GM21360 (cell line): ENCODE measurements at regions not wholly inside any gene's neighbourhood (a gene's known extent, or its start where the extent isn't known, plus 50 kb on each side); places are given as distances from the start of the nearest gene placed in this dataset.
A peak's percentile ranks its signal among the peaks of the same experiment; 100 is the strongest.

Experiments used
- ATAC-seq: cut with Tn5 transposase; IDR thresholded peaks from one replicate; pipeline ENCODE4 v1.9.1; 2021; ENCODE audit warnings: mild to moderate bottlenecking, moderate library complexity; ENCODE audit not compliant: unreplicated experiment

DNA sequence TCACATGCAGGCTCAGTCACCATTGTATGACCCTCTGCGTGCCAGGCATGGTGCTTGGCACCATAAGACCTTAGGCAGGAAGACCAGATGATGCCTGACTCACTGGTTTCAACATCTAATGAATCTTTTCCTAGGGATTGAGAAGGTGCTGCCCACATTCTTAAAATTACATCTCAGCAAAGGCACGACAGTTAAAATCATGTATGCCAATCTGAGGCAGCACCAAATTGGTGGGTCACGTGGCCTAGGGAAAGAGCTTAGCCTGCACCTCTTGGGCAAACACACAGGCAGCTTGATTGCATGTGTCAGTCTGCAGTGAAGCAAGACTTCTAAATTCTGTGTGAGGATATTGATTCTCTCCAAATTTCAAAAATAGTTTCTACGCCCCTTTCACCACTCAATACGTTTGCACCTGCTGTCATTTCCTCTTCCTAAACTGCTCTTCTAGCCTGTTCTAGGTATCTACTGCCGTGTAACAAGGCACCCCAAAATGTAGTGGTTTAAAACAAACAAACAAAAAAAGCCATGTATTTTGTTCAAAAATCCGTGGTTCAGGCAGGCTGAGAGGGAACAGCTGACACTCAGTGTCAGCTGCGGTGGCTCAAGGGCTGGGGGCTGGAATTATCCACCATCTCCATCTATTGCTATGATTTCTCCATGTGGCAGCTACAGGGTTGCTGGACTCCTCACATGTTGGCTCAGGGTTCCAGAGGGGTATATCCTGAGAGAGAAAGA, 160.2 kb upstream of the FGGY start:
- ATAC-seq = no peak

DNA sequence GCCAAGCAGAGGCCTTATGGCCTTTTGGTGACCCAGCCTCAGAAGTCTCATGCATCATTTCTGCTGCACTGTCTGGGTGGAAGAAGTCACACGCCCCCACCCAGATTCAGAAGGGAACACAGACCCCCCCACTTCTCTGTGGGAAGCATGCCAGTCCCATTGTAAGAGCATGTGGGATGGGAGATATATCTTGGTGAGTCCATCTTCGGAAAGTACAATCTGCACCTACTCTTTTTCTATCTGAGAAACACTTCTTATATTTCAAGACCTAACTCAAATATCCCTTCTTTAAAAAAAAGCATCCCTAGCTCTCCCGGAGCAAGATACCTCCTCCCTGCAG, 159.6 kb upstream of the FGGY start:
- ATAC-seq = no peak

DNA sequence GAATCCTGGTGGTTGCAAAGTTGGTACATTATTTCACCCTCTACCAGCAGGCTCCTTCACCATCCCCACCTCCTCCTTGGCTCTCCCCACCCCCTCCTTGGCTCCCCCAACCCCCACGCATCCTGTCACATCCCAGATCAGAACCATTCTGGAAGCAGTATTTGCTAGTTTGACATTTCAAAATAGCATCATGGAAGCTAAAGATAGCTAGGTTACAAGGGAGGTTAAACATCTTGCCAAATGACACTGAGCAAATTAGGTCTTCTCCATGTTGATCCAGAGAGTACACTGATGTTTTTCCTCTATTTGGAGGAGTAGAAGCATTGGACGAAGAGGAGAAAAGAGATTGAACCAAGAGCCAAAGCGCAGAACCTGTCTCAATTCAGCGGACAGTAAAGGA, 158.9 kb upstream of the FGGY start:
- no peak for ATAC-seq

DNA sequence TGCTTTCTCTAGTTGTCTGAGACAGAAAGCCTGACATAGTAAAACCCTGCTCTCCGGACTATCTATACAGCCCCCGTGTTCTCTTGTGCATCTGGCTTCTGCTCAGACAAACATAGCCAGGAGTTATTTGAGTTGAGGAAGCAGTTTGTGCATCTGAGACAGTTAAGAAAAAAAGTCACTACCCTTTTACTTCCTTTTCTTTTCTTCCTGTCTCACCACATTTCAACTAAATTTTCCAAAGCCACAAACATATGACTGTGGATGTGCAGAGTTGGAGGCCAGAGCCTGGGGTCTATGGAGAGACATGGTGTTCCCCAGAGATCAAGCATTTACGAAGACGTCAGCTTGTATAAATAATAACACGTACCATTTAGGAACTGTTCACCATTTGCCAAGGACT, 158.5 kb upstream of the FGGY start:
- no peak for ATAC-seq

DNA sequence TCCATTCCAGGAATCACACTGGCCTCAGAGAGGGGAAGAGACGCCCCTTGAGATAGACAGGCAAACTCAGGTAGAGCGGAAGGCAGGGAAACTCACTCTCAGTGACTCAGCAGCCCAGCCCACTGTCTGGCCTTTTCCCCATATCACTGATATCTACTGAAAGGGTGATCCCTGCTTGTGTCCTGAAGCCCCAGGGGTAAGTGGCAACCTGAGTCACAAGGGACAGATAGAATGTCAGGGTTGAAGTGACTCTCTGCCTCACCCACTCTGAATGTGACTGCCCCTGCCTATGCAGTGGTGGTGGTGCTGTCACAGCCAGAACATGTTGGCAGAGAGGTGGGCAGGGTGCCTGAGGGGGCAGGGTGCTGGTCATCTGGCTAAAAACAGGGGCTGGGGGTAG, 157.5 kb upstream of the FGGY start:
- ATAC-seq = no peak

DNA sequence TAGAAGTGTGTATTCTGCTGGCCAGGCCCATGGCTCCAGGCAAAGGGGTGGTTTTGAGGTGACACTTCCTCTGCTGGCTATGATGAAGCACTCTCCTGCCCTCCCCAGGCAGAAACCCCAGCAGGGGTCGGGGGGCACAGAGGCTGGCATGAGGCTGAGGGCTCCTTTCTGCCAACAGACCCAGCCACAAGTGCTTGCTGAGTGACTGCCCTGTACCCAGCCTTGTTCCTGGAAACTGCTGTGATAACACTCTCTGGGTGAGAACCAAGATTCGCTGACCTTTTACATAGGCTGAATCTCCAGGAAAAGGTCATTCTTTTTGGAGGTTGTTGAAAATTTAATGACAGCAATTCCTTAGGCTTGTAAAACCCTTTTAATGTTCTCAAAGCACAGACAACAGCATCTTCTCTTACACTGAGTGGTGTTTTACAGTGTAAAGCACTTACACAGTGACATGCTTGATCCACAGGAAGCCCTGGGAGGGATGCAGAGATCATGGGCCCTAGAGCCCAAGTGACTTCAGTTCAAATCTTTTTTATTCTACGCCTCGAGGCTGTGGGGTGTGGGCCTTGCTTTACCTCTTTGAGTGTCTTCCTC, 155.5 kb upstream of the FGGY start:
- ATAC-seq = no peak

DNA sequence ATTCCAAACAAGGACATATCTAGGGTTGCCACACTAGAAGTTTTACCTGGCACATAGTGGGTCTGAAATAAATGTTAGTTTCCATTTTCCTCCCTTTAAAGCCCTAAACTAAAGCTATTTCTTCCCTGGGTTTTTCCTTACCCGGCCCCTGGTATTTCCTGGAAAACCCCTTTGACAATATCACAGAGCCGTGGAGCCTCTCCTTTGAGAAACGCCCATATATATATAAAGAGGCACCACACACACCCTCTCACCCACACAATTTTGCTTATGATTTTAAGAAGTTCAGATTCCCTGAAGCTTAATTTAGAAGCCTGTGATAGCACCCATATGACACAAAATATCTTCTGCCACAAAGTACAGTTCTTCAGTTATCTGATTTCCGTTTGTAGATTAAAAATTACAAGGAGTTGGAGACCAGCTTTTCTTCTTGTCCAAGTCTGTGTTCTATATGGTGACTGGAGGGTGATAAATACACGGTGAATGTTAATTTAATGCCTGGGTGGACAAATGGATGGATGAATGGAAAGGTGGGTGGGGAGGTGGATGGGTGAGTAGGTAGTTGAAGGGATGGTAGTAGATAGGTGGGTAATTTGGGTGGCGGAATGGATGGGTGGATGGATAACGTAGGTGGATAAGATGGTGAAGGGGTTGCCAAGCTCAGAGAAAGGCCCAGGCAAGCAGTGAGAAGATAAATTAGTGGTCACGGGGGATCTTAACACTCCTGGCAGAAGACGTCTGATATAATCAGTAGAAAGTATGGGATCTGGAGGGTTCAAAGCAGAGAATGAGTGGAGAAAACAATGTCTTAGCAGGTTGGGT, 154.4 kb upstream of the FGGY start:
- no peak for ATAC-seq

DNA sequence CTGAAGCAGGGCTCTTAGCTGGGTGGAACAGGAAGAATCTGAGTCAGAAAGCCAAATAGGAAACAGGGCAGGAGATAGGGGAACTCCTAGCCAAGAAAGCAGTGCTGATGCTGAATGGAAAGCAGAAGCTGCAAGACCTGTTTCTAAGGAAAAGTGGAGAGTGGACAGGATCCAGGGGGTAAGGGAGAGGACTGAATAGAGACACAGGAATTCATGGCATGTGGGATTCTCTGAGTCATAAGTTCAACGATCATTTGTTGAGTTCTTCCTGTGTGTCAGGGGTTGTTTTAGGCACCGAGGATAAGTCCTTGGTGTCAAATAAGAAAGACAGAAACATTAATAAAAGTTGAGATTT, 153.8 kb upstream of the FGGY start:
- ATAC-seq = no peak

DNA sequence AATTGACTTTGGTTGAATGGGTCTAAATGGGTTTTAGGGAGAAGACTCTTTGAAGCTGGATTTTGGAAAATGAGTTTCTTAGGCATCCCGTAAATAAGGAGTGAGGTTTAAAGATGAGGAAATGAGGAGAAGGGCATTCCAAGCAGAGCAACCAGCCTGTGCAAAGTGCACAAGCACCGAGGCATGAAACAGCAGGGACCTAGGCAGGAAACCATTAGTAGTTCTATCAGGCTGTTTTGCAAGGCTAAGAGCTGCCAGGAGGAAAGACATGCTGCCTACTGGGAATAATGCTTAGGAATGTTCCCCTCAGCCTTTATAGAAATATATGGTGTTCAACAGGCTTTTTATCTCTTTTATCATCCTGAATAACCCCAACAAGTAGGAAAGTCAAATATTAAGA, 153.1 kb upstream of the FGGY start:
- no peak for ATAC-seq

DNA sequence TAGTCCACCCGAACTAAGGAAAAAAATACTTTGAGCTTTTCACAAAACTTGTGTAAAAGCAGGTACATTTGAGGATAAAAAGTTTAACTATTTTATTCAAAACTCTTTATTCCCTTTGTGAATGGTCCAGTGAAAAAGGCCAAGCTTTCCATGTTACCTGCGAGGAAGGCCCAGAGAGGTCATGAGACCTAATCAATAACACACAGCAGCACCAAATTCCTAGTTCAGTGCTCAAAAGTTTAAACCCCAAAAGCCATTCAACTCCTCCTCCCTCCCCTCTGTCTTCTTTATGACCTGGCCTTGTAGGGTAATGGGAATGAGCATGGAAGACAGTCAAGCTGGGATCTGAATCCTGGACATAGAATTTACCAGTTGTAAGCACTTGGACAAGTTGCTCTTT, 151.9 kb upstream of the FGGY start:
- ATAC-seq = no peak

DNA sequence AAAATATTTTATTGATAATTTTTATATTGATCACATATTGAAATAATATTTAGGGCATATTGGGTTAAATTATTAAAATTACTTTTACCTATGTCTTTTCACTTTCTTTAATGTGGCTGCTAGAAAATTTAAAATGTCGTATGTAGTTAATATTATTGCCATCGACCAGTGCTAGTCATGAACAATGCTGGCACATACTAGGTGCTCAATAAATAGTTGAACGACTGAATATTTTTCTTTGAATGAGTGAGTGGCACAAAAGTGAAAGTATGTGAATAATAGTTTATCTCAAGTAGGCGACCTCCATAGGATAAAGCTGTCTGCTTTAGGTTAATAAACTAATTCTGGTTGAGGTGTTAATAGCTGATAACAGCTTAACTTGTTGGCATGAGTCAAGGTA, 150.8 kb upstream of the FGGY start:
- ATAC-seq = no peak

DNA sequence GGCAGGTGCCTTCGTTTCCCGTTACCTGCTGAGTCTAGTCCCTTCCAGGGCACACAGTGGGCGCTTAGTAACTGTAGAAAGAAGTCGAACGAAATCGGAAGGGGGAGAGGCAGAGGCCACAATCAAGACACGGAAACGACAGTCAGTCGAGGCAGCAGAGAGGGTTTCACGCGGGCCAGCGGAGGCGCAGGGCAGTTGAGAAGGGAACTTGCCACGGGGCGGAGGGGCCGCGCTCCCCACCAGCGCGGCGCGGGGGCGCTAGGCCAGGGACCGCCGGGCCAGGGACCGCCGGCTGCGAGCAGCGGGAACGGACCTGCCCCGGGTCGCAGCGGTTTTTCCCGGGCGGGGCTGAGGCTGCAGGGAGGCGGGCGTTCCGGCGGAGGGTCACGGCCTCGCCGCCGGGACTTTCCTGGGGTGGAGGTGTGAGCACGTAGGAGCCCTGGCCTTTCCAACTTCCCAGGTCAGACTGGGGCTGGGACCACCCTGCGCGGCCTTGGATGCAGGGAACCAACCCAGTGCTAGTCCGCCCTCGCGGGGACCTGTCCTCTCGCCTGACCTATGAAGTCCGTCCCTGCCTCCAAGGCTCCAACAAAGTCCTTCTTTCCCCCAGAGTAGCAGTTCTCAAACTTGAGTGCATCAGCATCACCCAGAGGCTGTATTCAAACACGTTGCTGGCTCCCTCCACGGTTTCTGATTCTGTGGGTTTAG, 150.1 kb upstream of the FGGY start:
- peak; percentile 54 for ATAC-seq

DNA sequence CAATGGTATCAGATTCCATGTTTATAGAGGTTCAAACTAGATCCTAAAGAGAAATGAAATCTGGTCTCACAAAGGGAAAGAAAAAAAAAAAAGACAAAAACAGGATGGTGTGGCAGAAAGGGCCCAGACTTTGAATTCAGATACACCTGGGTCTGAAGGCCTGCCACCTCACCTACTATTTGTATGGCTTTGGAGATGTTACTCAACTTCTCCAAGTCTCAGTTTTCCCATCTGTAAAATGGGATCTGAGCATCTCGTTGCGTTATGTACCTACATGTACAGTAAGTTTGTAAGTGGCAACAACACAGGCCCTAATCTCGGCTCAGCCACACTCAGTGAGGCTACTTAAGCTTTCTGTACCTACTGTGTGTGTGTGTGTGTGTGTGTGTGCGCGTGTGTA, 147.5 kb upstream of the FGGY start:
- no peak for ATAC-seq

DNA sequence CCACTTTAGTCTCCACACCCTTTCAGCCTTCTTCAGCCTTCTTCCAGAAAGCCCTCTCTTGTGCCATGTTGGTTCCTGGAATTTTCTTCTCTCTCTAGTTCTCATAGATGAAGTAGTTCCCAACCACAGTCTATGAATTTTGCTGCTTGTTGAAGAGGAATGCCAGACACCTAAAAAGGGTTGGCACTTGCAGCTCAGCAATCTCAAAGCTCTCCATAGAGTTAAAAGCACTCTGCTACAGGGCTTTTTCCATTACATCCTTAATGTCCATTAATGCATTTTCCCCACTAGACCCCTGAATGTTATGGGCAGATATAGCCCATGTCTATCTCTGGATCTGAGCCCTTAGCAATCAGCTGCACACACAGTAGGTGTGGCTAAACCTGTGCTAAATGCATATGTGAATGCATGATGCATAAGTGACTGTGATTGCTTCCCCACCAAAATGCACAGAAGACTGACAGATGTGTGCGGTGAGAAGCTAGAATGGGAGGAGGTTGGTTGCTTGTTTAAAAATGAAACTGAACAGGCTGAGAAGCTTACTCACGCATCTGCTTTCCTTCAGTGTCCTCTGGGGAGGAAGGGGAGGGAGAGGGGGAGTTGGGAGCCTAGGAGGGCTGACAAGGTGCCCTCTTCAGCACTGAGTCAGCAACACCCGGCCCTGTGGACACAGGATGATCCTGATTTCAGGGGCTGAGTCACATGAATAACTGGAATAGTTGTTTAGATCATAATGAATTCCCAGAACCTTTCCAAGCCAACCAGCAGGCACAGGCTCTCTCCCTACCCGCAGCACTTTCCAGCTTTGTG, 146.1 kb upstream of the FGGY start:
- peak; percentile 67 for ATAC-seq

DNA sequence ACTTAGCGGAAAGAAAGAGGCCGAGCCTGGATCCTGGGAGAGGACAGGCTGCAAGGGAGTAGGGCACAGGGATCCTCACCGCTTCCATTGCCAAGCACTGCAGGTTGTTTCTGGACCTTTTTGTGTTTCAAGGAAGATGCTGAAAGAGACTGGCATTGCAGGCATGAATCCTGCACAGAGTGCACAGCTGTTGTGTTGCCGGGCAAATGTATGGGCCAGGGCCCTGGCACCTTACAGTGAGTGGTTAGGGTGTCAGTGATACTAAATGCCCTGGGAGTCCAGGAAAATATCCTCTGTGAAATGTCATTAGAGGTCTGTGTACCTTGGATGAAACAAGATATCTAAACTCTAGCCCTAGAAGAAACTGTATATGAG, 145.5 kb upstream of the FGGY start:
- no peak for ATAC-seq

DNA sequence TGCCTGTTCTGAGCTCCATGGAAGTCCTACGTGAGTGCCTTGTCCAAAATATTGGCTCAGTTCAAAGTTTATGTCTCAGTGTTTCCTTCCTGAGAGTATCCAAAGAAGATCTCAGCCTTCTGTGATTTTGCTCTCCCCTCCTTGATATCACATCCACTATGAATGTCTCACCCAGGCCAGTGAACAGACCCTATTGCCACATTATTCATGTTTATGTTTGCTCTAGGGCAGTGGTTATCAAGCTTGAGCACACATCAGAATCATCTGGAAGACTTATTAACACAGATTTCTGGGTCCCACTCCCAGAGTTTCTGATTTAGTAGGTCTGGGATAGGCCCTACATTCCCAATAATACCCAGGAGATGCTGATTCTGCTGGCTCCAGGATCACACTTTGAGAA, 145.0 kb upstream of the FGGY start:
- no peak for ATAC-seq

DNA sequence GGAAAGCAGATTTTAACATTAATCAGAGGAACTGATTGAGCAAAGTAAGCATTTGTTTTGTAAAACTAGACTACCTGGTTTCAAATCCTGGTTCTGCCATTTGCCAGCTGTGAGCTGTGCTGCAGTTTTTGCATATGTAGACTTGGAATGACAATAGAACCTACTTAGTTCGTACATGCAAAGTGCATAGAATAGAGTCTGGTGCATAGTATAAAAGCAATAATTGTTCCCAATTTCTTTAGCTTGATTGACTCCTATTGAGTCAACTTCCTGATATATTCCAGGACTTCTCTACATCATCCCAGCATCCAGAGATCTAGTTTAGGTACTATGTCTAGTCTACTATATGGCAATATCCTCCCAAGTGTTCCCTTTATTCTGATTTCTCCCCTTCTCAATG, 144.4 kb upstream of the FGGY start:
- no peak for ATAC-seq

DNA sequence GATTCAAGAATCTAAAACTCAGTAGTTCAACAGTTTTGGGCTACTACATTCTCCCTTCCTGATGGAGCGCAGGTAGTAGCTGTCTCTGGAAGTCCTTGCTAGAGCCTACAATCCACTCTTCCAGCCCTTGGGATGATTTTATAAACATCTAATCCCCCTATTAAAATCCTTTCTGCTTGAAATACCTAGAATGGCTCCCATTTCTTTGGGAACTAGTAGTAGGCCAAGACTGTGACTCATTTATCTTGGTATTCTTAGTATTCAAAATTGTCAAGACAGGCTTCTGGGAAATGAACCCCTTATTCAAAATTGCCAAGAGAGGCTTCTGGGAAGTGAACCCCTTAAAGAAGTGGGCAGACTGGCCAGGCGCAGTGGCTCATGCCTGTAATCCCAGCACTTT, 142.5 kb upstream of the FGGY start:
- no peak for ATAC-seq

DNA sequence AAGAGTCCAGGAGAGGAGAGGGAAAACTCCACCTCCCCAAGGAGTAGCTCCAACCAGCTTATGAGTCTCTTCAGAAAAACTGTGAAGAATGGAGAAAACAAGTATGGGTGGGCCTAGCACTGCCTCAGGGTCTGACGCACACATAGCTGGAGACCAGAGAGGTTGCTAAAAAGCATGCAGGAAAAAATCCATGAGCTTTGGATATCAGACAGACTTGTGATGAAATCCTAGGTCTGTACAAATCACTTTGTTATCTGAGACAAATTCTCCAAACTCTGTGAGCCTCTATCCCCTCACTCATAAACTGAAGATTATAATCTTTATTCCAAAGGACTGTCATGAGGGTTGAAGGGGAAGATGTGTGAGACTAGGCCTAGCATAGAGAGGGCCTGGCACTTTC, 141.5 kb upstream of the FGGY start:
- no peak for ATAC-seq

DNA sequence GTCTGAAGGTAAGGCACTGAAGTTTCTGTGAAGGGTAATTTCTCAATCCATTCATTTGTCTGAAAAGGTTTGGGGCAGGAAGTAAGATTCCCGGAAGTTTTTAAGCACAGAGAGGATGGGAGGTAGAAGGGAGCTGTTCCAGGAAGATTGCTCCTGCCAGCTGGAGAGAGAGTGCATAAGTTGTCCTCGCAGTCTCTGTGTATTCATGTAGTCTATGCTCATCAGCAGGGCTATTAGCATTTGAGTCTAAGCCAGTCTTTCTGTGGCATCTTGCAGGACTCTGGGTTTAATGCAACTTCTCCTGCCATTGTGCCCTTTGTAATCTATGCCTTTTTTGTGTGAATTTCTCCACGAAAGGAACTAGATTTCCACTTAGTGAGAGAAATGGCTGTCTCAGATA, 140.8 kb upstream of the FGGY start:
- ATAC-seq = no peak
